Trophoblast cell (in vitro differentiated cells and primary cell): ENCODE measurements at regions not wholly inside any gene's neighbourhood (a gene's known extent, or its start where the extent isn't known, plus 50 kb on each side); places are given as distances from the start of the nearest gene placed in this dataset.

Source experiments
- DNase-seq, 2 donors: peaks; one replicate each; pipeline ENCODE4 v3.0.0-alpha.2; 2016
- H2AFZ ChIP-seq: 2 replicates; pipeline ENCODE4 v1.6.1; 2013; ENCODE audit warnings: low read length, moderate library complexity, mild to moderate bottlenecking; ENCODE audit not compliant: insufficient read depth, poor library complexity
- H2AK5ac ChIP-seq: 2 replicates; pipeline ENCODE4 v1.6.1; 2013; ENCODE audit warnings: mild to moderate bottlenecking, low read length
- H2BK120ac ChIP-seq: 2 replicates; pipeline ENCODE4 v1.6.1; 2013; ENCODE audit warnings: low read length, mild to moderate bottlenecking, moderate library complexity; ENCODE audit not compliant: insufficient read depth, poor library complexity
- H2BK12ac ChIP-seq: 2 replicates; pipeline ENCODE4 v1.6.1; 2013; ENCODE audit warnings: mild to moderate bottlenecking, low read length, moderate library complexity
- H2BK5ac ChIP-seq: 2 replicates; pipeline ENCODE4 v1.6.1; 2013; ENCODE audit warnings: low read length, low read depth, moderate library complexity, mild to moderate bottlenecking; ENCODE audit not compliant: poor library complexity
- H3K14ac ChIP-seq: 2 replicates; pipeline ENCODE4 v1.6.1; 2013; ENCODE audit warnings: mild to moderate bottlenecking, low read length
- H3K18ac ChIP-seq: 2 replicates; pipeline ENCODE4 v1.6.1; 2013; ENCODE audit warnings: mild to moderate bottlenecking, low read length
- H3K23ac ChIP-seq: 2 replicates; pipeline ENCODE4 v1.6.1; 2013; ENCODE audit warnings: low read length
- H3K27ac ChIP-seq: 2 replicates; pipeline ENCODE4 v1.5.1; 2013; ENCODE audit warnings: low read depth, mild to moderate bottlenecking, inconsistent platforms, low read length, moderate library complexity
- H3K27me3 ChIP-seq: 2 replicates; pipeline ENCODE4 v1.6.1; 2013; ENCODE audit warnings: inconsistent platforms, mild to moderate bottlenecking, low read length, moderate library complexity; ENCODE audit not compliant: insufficient read depth
- H3K36me3 ChIP-seq, 2 experiments: 1 replicate in 1 of 2; 2 replicates in 1 of 2; pipeline ENCODE4 v1.6.1; 2013; ENCODE audit warnings: low read length in 2 of 2, mild to moderate bottlenecking in 2 of 2, moderate library complexity in 1 of 2; ENCODE audit not compliant: insufficient read depth in 2 of 2, control insufficient read depth in 1 of 2
- H3K4ac ChIP-seq: 2 replicates; pipeline ENCODE4 v1.6.1; 2013; ENCODE audit warnings: low read depth, mild to moderate bottlenecking, low read length, moderate library complexity
- H3K4me1 ChIP-seq, 2 experiments: 1 replicate in 1 of 2; 2 replicates in 1 of 2; pipeline ENCODE4 v1.6.1; 2013; ENCODE audit warnings: low read length in 2 of 2, mild to moderate bottlenecking in 2 of 2, moderate library complexity in 1 of 2; ENCODE audit not compliant: insufficient read depth in 2 of 2, control insufficient read depth in 1 of 2
- H3K4me2 ChIP-seq: 2 replicates; pipeline ENCODE4 v1.6.1; 2013; ENCODE audit warnings: inconsistent platforms, mild to moderate bottlenecking, low read length, moderate library complexity
- H3K4me3 ChIP-seq: 2 replicates; pipeline ENCODE4 v1.5.1; 2013; ENCODE audit warnings: mild to moderate bottlenecking, low read depth, low read length, inconsistent platforms
- H3K79me1 ChIP-seq: one replicate; pipeline ENCODE4 v1.6.1; 2013; ENCODE audit warnings: low read length
- H3K79me2 ChIP-seq: 2 replicates; pipeline ENCODE4 v1.6.1; 2013; ENCODE audit warnings: low read length, mild to moderate bottlenecking; ENCODE audit not compliant: control insufficient read depth, insufficient read depth, poor library complexity
- H3K9ac ChIP-seq: 2 replicates; pipeline ENCODE4 v1.6.1; 2013; ENCODE audit warnings: mild to moderate bottlenecking, low read length
- H3K9me3 ChIP-seq: 2 replicates; pipeline ENCODE4 v1.6.1; 2013; ENCODE audit warnings: low read depth, mild to moderate bottlenecking, control low read depth, inconsistent platforms, low read length; ENCODE audit not compliant: insufficient read depth
- H4K12ac ChIP-seq: 2 replicates; pipeline ENCODE4 v1.6.1; 2013; ENCODE audit warnings: low read depth, mild to moderate bottlenecking, low read length, moderate library complexity
- H4K8ac ChIP-seq: 2 replicates; pipeline ENCODE4 v1.6.1; 2013; ENCODE audit warnings: low read depth, mild to moderate bottlenecking, low read length, moderate library complexity
- H4K91ac ChIP-seq: one replicate; pipeline ENCODE4 v1.6.1; 2013; ENCODE audit warnings: low read depth, mild to moderate bottlenecking, low read length, moderate library complexity
- WGBS: extraction: QIAGEN DNeasy Blood & Tissue Kit; methylation state at CpG from one replicate; pipeline ENCODE4 v1.1.7; 2013; ENCODE audit warnings: missing lambda C conversion rate; ENCODE audit not compliant: insufficient read length, insufficient coverage; ENCODE audit errors: extremely low coverage; 5-methylcytosine and 5-hydroxymethylcytosine counted together

GRCh38 chr13:74778946-74779345 is 644.7 kb upstream of the KLF12 start:
- no peak overlapping the region for H4K8ac ChIP-seq
- WGBS = no CpG with 5 or more reads among the region's 2 CpGs
- no peak overlapping the region for H2AK5ac ChIP-seq
- no peaks in the 10 kb centered on the region for H3K36me3 ChIP-seq
- no peak overlapping the region for H3K4me2 ChIP-seq
- H3K27ac ChIP-seq = no peak overlapping the region
- no peak overlapping the region for H3K4ac ChIP-seq
- H3K14ac ChIP-seq = no peak overlapping the region
- H3K27me3 ChIP-seq = no peaks in the 10 kb centered on the region
- no peak overlapping the region for H3K4me3 ChIP-seq
- no peaks in the 10 kb centered on the region for H3K79me2 ChIP-seq
- no peak overlapping the region for H4K12ac ChIP-seq
- no peak overlapping the region for H3K23ac ChIP-seq
- no peaks in the 10 kb centered on the region for H3K79me1 ChIP-seq
- H3K4me1 ChIP-seq = no peaks in the 10 kb centered on the region
- H2BK120ac ChIP-seq = no peak overlapping the region
- no peak overlapping the region for H2AFZ ChIP-seq
- no peak for DNase-seq
- H2BK12ac ChIP-seq = no peak overlapping the region
- H4K91ac ChIP-seq = no peak overlapping the region
- H3K9me3 ChIP-seq = no peaks in the 10 kb centered on the region
- H2BK5ac ChIP-seq = no peak overlapping the region
- H3K9ac ChIP-seq = no peak overlapping the region
- no peak overlapping the region for H3K18ac ChIP-seq

GRCh38 chr13:74778087-74778486 is 643.9 kb upstream of the KLF12 start:
- Histone ChIP-seq H4K12ac (no peak overlapping the region), H3K27ac (no peak overlapping the region), H2BK5ac (no peak overlapping the region), H3K18ac (no peak overlapping the region), H3K27me3 (no peaks in the 10 kb centered on the region), H3K9me3 (no peaks in the 10 kb centered on the region), H2BK120ac (no peak overlapping the region), H2AFZ (no peak overlapping the region), H3K4ac (no peak overlapping the region), H3K23ac (no peak overlapping the region), H4K91ac (no peak overlapping the region), H3K79me2 (no peaks in the 10 kb centered on the region), H4K8ac (no peak overlapping the region), H3K36me3 (no peaks in the 10 kb centered on the region), H3K4me1 (no peaks in the 10 kb centered on the region), H3K4me2 (no peak overlapping the region), H3K4me3 (no peak overlapping the region), H3K14ac (no peak overlapping the region), H2AK5ac (no peak overlapping the region), H3K79me1 (no peaks in the 10 kb centered on the region), H3K9ac (no peak overlapping the region), H2BK12ac (no peak overlapping the region)
- WGBS = no CpG with 5 or more reads among the region's 4 CpGs
- no peak for DNase-seq

DNA sequence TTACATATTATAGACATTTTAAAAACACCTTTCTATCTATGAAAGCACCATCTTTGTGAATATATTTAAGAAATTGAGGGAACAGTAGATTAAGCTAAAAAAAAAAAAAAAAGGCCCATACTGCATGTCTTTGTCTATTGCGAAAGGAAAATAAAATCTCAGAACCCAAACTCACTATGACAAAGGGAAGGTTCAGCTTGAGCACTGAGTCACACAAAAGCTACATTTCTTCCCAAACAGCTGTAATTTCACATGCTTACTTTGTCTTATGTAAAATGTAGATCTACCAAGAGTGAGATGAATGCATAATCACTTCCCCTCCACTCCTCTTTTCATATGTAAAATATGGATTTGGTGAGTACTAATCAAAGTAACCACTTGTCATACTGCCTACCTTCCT is 640.1 kb upstream of the KLF12 start:
- H2AFZ ChIP-seq = no peak overlapping the region
- H3K23ac ChIP-seq = no peak overlapping the region
- no peak overlapping the region for H3K14ac ChIP-seq
- H4K12ac ChIP-seq = no peak overlapping the region
- H3K79me1 ChIP-seq = no peaks in the 10 kb centered on the region
- H2BK5ac ChIP-seq = no peak overlapping the region
- no peak overlapping the region for H2BK12ac ChIP-seq
- no peak overlapping the region for H3K9ac ChIP-seq
- H3K27me3 ChIP-seq = no peaks in the 10 kb centered on the region
- no CpG with 5 or more reads among the region's 1 CpG for WGBS
- H2AK5ac ChIP-seq = no peak overlapping the region
- H3K4me1 ChIP-seq = no peaks in the 10 kb centered on the region
- DNase-seq = no peak
- H2BK120ac ChIP-seq = no peak overlapping the region
- H3K4me2 ChIP-seq = no peak overlapping the region
- no peak overlapping the region for H4K8ac ChIP-seq
- no peak overlapping the region for H3K27ac ChIP-seq
- no peak overlapping the region for H4K91ac ChIP-seq
- no peaks in the 10 kb centered on the region for H3K9me3 ChIP-seq
- no peaks in the 10 kb centered on the region for H3K79me2 ChIP-seq
- no peaks in the 10 kb centered on the region for H3K36me3 ChIP-seq
- no peak overlapping the region for H3K4me3 ChIP-seq
- no peak overlapping the region for H3K18ac ChIP-seq
- H3K4ac ChIP-seq = no peak overlapping the region

GRCh38 chr13:74773248-74773647 is 639.0 kb upstream of the KLF12 start:
- Histone ChIP-seq H3K4ac (no peak overlapping the region), H3K4me3 (no peak overlapping the region), H3K4me2 (no peak overlapping the region), H3K18ac (no peak overlapping the region), H4K8ac (no peak overlapping the region), H2AFZ (no peak overlapping the region), H3K23ac (no peak overlapping the region), H2BK12ac (no peak overlapping the region), H3K79me2 (no peaks in the 10 kb centered on the region), H3K27ac (no peak overlapping the region), H3K27me3 (no peaks in the 10 kb centered on the region), H2BK5ac (no peak overlapping the region), H2BK120ac (no peak overlapping the region), H3K36me3 (no peaks in the 10 kb centered on the region), H3K14ac (no peak overlapping the region), H3K9ac (no peak overlapping the region), H4K12ac (no peak overlapping the region), H2AK5ac (no peak overlapping the region), H3K9me3 (no peaks in the 10 kb centered on the region), H4K91ac (no peak overlapping the region), H3K79me1 (no peaks in the 10 kb centered on the region), H3K4me1 (no peaks in the 10 kb centered on the region)
- no peak for DNase-seq
- no CpG with 5 or more reads among the region's 1 CpG for WGBS
